ENCODE measurements at regions not wholly inside any gene's neighbourhood (a gene's known extent, or its start where the extent isn't known, plus 50 kb on each side); places are given as distances from the start of the nearest gene placed in this dataset.

DNA sequence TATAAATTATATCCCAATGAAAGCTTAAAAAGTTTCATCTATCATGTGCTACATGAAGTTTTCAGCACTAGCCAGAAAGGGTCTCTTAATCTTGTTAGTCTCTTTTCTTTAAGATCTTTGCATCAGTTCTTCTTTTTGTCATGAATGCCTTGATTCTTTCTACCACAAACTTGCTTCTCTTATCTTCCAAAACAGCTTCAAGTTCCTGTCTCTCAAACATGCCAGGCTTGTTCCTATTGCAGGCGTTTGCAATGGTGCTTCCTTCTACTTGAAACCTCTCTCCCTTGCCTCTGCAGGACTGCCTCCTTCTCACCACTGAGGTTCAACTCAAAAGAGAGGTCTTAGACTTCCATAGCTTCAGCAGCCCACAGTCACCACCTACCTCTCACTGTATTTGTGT is 104.3 kb upstream of the FRMD4B start:
- H2AFZ ChIP-seq (ENCODE audit: insufficient read depth, low read depth, low read length, poor library complexity, severe bottlenecking) = no peak overlapping the region
- H3K4me1 Mint-ChIP-seq = peaks cover 20% of the 10 kb centered on the region
- H3K9me3 Mint-ChIP-seq = no peaks in the 10 kb centered on the region
- intact Hi-C loops (cut with micrococcal nuclease) = no loop called here
- no peak overlapping the region for H3K9ac ChIP-seq (ENCODE audit: insufficient read depth, low read length, poor library complexity, severe bottlenecking)
- H3K27ac Mint-ChIP-seq = peak overlapping the region in 3 of 7 donors; percentile 27 to 74 (median 57)
- peaks cover 9% of the 10 kb centered on the region for H4K20me1 ChIP-seq (ENCODE audit: insufficient read depth, low read length)
- H3K27me3 ChIP-seq (ENCODE audit: control insufficient read depth in 2 of 2, insufficient read depth in 2 of 2, low read length in 2 of 2) = no peaks in the 10 kb centered on the region
- peak in 1 of 3 donors; percentile 2 for DNase-seq
- 0% methylated on average over 1 of the region's 1 CpG for WGBS (ENCODE audit: insufficient coverage)
- H3K27me3 Mint-ChIP-seq (ENCODE audit: low read depth in 3 of 3) = peaks cover 0 to 2% (median 0%) of the 10 kb centered on the region in 3 donors
- H3K4me2 ChIP-seq (replicated peaks; ENCODE audit: extremely low read depth, low read length, poor library complexity, severe bottlenecking) = no peak overlapping the region
- H3K27ac ChIP-seq (ENCODE audit: low read depth in 1 of 2, low read length in 2 of 2) = peak overlapping the region in 1 of 2 donors; percentile 10
- H3K36me3 ChIP-seq (replicated peaks in 1 of 2; ENCODE audit: control insufficient read depth in 1 of 2, insufficient read depth in 2 of 2, low read length in 2 of 2) = no peaks in the 10 kb centered on the region
- H3K4me1 ChIP-seq (ENCODE audit: control insufficient read depth in 1 of 2, insufficient read depth in 2 of 2, low read length in 2 of 2) = peaks cover 0 to 6% of the 10 kb centered on the region in 2 donors
- H3K4me3 Mint-ChIP-seq = no peak overlapping the region
- peaks cover 1% of the 10 kb centered on the region for H3K79me2 ChIP-seq (ENCODE audit: insufficient read depth, low read length)
- TF ChIP-seq, protein P1, sequence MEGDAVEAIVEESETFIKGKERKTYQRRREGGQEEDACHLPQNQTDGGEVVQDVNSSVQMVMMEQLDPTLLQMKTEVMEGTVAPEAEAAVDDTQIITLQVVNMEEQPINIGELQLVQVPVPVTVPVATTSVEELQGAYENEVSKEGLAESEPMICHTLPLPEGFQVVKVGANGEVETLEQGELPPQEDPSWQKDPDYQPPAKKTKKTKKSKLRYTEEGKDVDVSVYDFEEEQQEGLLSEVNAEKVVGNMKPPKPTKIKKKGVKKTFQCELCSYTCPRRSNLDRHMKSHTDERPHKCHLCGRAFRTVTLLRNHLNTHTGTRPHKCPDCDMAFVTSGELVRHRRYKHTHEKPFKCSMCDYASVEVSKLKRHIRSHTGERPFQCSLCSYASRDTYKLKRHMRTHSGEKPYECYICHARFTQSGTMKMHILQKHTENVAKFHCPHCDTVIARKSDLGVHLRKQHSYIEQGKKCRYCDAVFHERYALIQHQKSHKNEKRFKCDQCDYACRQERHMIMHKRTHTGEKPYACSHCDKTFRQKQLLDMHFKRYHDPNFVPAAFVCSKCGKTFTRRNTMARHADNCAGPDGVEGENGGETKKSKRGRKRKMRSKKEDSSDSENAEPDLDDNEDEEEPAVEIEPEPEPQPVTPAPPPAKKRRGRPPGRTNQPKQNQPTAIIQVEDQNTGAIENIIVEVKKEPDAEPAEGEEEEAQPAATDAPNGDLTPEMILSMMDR (IDR thresholded peaks at IDR 0.05) = no peak
- peaks cover 0 to 5% of the 10 kb centered on the region in 2 donors for H3K9me3 ChIP-seq (replicated peaks in 1 of 2; ENCODE audit: control insufficient read depth in 1 of 2, insufficient read depth in 1 of 2, low read length in 2 of 2)
- no peak overlapping the region for H3K4me3 ChIP-seq (replicated peaks in 1 of 3; ENCODE audit: low read depth in 2 of 3, low read length in 3 of 3)
- peaks cover 2 to 6% of the 10 kb centered on the region in 2 donors for H3K36me3 Mint-ChIP-seq

DNA sequence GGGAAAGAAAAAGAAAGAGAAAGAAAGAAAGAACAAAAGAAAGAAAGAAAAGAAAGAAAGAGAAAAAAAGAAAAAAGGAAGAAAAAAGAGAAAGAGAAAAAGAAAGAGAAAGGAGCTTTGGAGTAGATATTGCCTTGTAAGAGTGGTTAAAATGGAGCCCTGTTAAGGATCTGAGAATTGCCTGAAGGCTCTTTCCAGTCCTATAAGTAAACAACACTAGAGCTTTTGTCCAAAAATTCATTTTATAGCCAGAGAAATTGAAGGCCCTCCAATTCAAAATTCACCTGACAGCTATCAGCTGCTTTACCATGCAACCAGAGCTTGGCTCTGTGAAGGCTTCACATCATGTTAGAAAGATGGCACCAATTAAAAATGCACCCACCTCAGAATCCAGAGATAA is 102.1 kb upstream of the FRMD4B start:
- Histone ChIP-seq H4K20me1 (ENCODE audit: insufficient read depth, low read length) (peaks cover 4% of the 10 kb centered on the region), H3K27me3 (ENCODE audit: control insufficient read depth in 2 of 2, insufficient read depth in 2 of 2, low read length in 2 of 2) (no peaks in the 10 kb centered on the region), H3K4me3 (replicated peaks in 1 of 3; ENCODE audit: low read depth in 2 of 3, low read length in 3 of 3) (no peak overlapping the region), H2AFZ (ENCODE audit: insufficient read depth, low read depth, low read length, poor library complexity, severe bottlenecking) (no peak overlapping the region), H3K9me3 (replicated peaks in 1 of 2; ENCODE audit: control insufficient read depth in 1 of 2, insufficient read depth in 1 of 2, low read length in 2 of 2) (peaks cover 0 to 17% of the 10 kb centered on the region in 2 donors), H3K36me3 (replicated peaks in 1 of 2; ENCODE audit: control insufficient read depth in 1 of 2, insufficient read depth in 2 of 2, low read length in 2 of 2) (no peaks in the 10 kb centered on the region), H3K79me2 (ENCODE audit: insufficient read depth, low read length) (peaks cover 3% of the 10 kb centered on the region), H3K4me1 (ENCODE audit: control insufficient read depth in 1 of 2, insufficient read depth in 2 of 2, low read length in 2 of 2) (peaks cover 0 to 6% of the 10 kb centered on the region in 2 donors), H3K9ac (ENCODE audit: insufficient read depth, low read length, poor library complexity, severe bottlenecking) (no peak overlapping the region), H3K27ac (ENCODE audit: low read depth in 1 of 2, low read length in 2 of 2) (no peak overlapping the region), H3K4me2 (replicated peaks; ENCODE audit: extremely low read depth, low read length, poor library complexity, severe bottlenecking) (no peak overlapping the region)
- Mint-ChIP-seq H3K27me3 (ENCODE audit: low read depth in 3 of 3) (no peaks in the 10 kb centered on the region), H3K9me3 (peaks cover 4 to 10% (median 7%) of the 10 kb centered on the region in 7 donors), H3K27ac (no peak overlapping the region), H3K36me3 (peaks cover 0 to 3% of the 10 kb centered on the region in 2 donors), H3K4me3 (no peak overlapping the region), H3K4me1 (peaks cover 16% of the 10 kb centered on the region)
- no peak for DNase-seq
- intact Hi-C loops (cut with micrococcal nuclease) = no loop called here
- TF ChIP-seq, protein P1 (IDR thresholded peaks at IDR 0.05) = no peak

All from CD14-positive monocyte (primary cell).